ENCODE measurements at regions not wholly inside any gene's neighbourhood (a gene's known extent, or its start where the extent isn't known, plus 50 kb on each side); places are given as distances from the start of the nearest gene placed in this dataset.

DNA sequence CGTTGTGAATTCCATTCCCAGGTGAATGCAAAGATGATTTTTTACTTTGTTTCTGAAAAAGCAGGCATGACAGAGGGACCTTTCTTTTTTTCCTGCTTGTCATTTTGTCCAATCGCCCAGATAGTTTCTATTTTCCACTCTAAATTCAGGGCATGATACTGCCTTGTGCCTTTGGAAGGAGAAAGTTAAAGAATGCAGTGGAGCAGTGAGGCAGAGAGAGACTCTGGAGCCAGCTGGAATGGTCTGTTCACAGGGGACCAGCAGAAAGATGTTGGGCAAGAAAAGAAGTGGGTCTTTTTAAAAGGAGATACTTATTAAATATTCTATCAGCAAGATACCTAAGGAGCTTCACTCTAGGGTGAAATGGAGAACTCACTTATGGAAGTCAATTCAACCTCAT lies 532.3 kb downstream of the BRINP1 start:
- TF ChIP-seq, protein P1, sequence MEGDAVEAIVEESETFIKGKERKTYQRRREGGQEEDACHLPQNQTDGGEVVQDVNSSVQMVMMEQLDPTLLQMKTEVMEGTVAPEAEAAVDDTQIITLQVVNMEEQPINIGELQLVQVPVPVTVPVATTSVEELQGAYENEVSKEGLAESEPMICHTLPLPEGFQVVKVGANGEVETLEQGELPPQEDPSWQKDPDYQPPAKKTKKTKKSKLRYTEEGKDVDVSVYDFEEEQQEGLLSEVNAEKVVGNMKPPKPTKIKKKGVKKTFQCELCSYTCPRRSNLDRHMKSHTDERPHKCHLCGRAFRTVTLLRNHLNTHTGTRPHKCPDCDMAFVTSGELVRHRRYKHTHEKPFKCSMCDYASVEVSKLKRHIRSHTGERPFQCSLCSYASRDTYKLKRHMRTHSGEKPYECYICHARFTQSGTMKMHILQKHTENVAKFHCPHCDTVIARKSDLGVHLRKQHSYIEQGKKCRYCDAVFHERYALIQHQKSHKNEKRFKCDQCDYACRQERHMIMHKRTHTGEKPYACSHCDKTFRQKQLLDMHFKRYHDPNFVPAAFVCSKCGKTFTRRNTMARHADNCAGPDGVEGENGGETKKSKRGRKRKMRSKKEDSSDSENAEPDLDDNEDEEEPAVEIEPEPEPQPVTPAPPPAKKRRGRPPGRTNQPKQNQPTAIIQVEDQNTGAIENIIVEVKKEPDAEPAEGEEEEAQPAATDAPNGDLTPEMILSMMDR (conservative IDR thresholded peaks at IDR 0.05 in 1 of 2, IDR thresholded peaks at IDR 0.05 in 1 of 2; ENCODE audit: extremely low read depth in 1 of 2, insufficient read depth in 1 of 2, low read depth in 1 of 2, low read length in 2 of 2), result no peak
- no peak for TF ChIP-seq EZH2 (IDR thresholded peaks at IDR 0.05; ENCODE audit: borderline replicate concordance, low read length)
